Loucy (cell line): ENCODE measurements at regions not wholly inside any gene's neighbourhood (a gene's known extent, or its start where the extent isn't known, plus 50 kb on each side); places are given as distances from the start of the nearest gene placed in this dataset.

Experiments
- H2AFZ ChIP-seq: fragments of 200-600 bp; sonication (generic); 2 replicates; pipeline ENCODE4 v1.6.0; 2016; ENCODE audit warnings: antibody characterized with exemption, mild to moderate bottlenecking, low read length, moderate library complexity
- H3F3A ChIP-seq: fragments of 200-600 bp; 2 replicates; pipeline ENCODE4 v1.6.0; 2016; ENCODE audit warnings: antibody characterized with exemption, low read depth, mild to moderate bottlenecking
- H3K27me3 ChIP-seq: fragments of 200-600 bp; sonication (generic); 2 replicates; pipeline ENCODE4 v1.6.1; 2014; ENCODE audit warnings: low read length, mild to moderate bottlenecking; ENCODE audit not compliant: insufficient read depth, poor library complexity, severe bottlenecking
- H3K36me3 ChIP-seq: fragments of 200-600 bp; sonication (generic); 2 replicates; pipeline ENCODE4 v1.6.1; 2016; ENCODE audit warnings: low read length; ENCODE audit not compliant: insufficient read depth
- H3K4me1 ChIP-seq: fragments of 200-600 bp; sonication (generic); 2 replicates; pipeline ENCODE4 v1.5.1; 2014; ENCODE audit warnings: low read length, mild to moderate bottlenecking; ENCODE audit not compliant: insufficient read depth, poor library complexity, severe bottlenecking
- H3K4me2 ChIP-seq: fragments of 200-600 bp; sonication (generic); 2 replicates; pipeline ENCODE4 v1.6.0; 2014; ENCODE audit warnings: antibody characterized with exemption, low read length, low read depth, mild to moderate bottlenecking; ENCODE audit not compliant: poor library complexity, severe bottlenecking
- H3K4me3 ChIP-seq: fragments of 200-600 bp; sonication (generic); 2 replicates; pipeline ENCODE4 v1.5.1; 2014; ENCODE audit warnings: low read length, mild to moderate bottlenecking, mixed read lengths; ENCODE audit not compliant: poor library complexity, severe bottlenecking
- H3K79me2 ChIP-seq: fragments of 200-600 bp; sonication (generic); 2 replicates; pipeline ENCODE4 v1.6.1; 2014; ENCODE audit warnings: low read length; ENCODE audit not compliant: insufficient read depth
- H3K9ac ChIP-seq: fragments of 200-600 bp; sonication (generic); 2 replicates; pipeline ENCODE4 v1.6.0; 2014; ENCODE audit warnings: mild to moderate bottlenecking, low read depth, low read length, moderate library complexity; ENCODE audit not compliant: poor library complexity, severe bottlenecking
- H3K9me2 ChIP-seq: fragments of 200-600 bp; sonication (generic); replicated peaks from 2 replicates; pipeline ENCODE4 v1.6.1; 2016; ENCODE audit warnings: low read depth, low read length, mixed read lengths
- H3K9me3 ChIP-seq: fragments of 200-600 bp; sonication (generic); 2 replicates; pipeline ENCODE4 v1.6.1; 2014; ENCODE audit warnings: mild to moderate bottlenecking, antibody characterized with exemption, low read length, low read depth; ENCODE audit not compliant: insufficient read depth
- H4K20me1 ChIP-seq: fragments of 200-600 bp; sonication (generic); 2 replicates; pipeline ENCODE4 v1.6.0; 2014; ENCODE audit warnings: antibody characterized with exemption, low read length, mild to moderate bottlenecking; ENCODE audit not compliant: insufficient read depth, poor library complexity, severe bottlenecking
- CTCF ChIP-seq: fragments of 200-600 bp; sonication (generic); conservative IDR thresholded peaks from 2 replicates; pipeline ENCODE4 v1.5.1; 2014; ENCODE audit warnings: mild to moderate bottlenecking, antibody characterized with exemption, low read length
- EZH2phosphoT487 ChIP-seq: fragments of 200-600 bp; IDR thresholded peaks from 2 replicates; pipeline ENCODE4 v1.6.1; 2018; ENCODE audit warnings: antibody characterized with exemption, mild to moderate bottlenecking, moderate library complexity, borderline replicate concordance

- H2AFZ ChIP-seq, result no peak overlapping the region
- no peak overlapping the region for H3K9ac ChIP-seq
- no peaks in the 10 kb centered on the region for H3K79me2 ChIP-seq
- no peaks in the 10 kb centered on the region for H4K20me1 ChIP-seq
- H3K27me3 ChIP-seq, result no peaks in the 10 kb centered on the region
- H3K4me2 ChIP-seq, result no peak overlapping the region
- TF ChIP-seq EZH2phosphoT487, result no peak
- TF ChIP-seq CTCF, result no peak
- no peaks in the 10 kb centered on the region for H3K36me3 ChIP-seq
- H3K4me1 ChIP-seq, result no peaks in the 10 kb centered on the region
- H3K9me3 ChIP-seq, result no peaks in the 10 kb centered on the region
- no peak overlapping the region for H3K4me3 ChIP-seq
- H3K9me2 ChIP-seq, result no peaks in the 10 kb centered on the region
- no peaks in the 10 kb centered on the region for H3F3A ChIP-seq
Observed at GRCh38 chr3:168539909-168540308, 444.2 kb upstream of the GOLIM4 start.

- H3K36me3 ChIP-seq, result no peaks in the 10 kb centered on the region
- H3K79me2 ChIP-seq, result no peaks in the 10 kb centered on the region
- H2AFZ ChIP-seq, result no peak overlapping the region
- H3K9ac ChIP-seq, result no peak overlapping the region
- H4K20me1 ChIP-seq, result no peaks in the 10 kb centered on the region
- H3K9me2 ChIP-seq, result no peaks in the 10 kb centered on the region
- H3K4me3 ChIP-seq, result no peak overlapping the region
- H3K4me1 ChIP-seq, result no peaks in the 10 kb centered on the region
- H3K9me3 ChIP-seq, result no peaks in the 10 kb centered on the region
- H3K27me3 ChIP-seq, result no peaks in the 10 kb centered on the region
- H3F3A ChIP-seq, result no peaks in the 10 kb centered on the region
- H3K4me2 ChIP-seq, result no peak overlapping the region
- 0 out of 2 replicates have a peak, but pooled peaks have one; percentile 8 for TF ChIP-seq CTCF
- TF ChIP-seq EZH2phosphoT487, result no peak
Observed at GRCh38 chr3:168534761-168535160, 439.0 kb upstream of the GOLIM4 start.

GRCh38 chr3:168533600-168533999 lies 437.9 kb upstream of the GOLIM4 start:
- Histone ChIP-seq H3K4me3 (no peak overlapping the region), H3F3A (no peaks in the 10 kb centered on the region), H3K79me2 (no peaks in the 10 kb centered on the region), H2AFZ (no peak overlapping the region), H3K9me2 (no peaks in the 10 kb centered on the region), H3K4me1 (no peaks in the 10 kb centered on the region), H3K36me3 (no peaks in the 10 kb centered on the region), H3K27me3 (no peaks in the 10 kb centered on the region), H3K4me2 (no peak overlapping the region), H3K9ac (no peak overlapping the region), H4K20me1 (no peaks in the 10 kb centered on the region), H3K9me3 (no peaks in the 10 kb centered on the region)
- TF ChIP-seq EZH2phosphoT487, result no peak
- no peak for TF ChIP-seq CTCF
